SK-N-SH (cell line): ENCODE measurements at regions not wholly inside any gene's neighbourhood (a gene's known extent, or its start where the extent isn't known, plus 50 kb on each side); places are given as distances from the start of the nearest gene placed in this dataset.

Experiments used
- CTCF ChIA-PET: fragments of 300-600, 350-600 bp; formaldehyde crosslinking; extraction: SDS; loops from one replicate; lab custom pipeline; 2021; lab: Yijun Ruan, JAX
- POLR2A ChIA-PET: fragments of 350-600 bp; sonication (Branson Sonifier 250); formaldehyde crosslinking; extraction: SDS; loops from one replicate; lab custom pipeline; 2020; ENCODE audit warnings: antibody characterized with exemption, inconsistent platforms; lab: Yijun Ruan, JAX
- DNase-seq: peaks from one replicate; pipeline ENCODE4 v3.0.0; 2012
- H2AFZ ChIP-seq: fragments of 200-600 bp; sonication (generic); 2 replicates; pipeline ENCODE4 v1.8.1; 2016; ENCODE audit warnings: antibody characterized with exemption, mild to moderate bottlenecking, low read depth
- H3F3A ChIP-seq: fragments of 200-600 bp; sonication (generic); replicated peaks from 2 replicates; pipeline ENCODE3; 2016; ENCODE audit warnings: antibody characterized with exemption, mild to moderate bottlenecking; ENCODE audit not compliant: insufficient read depth
- H3K27ac ChIP-seq, 2 experiments: fragments of 200-500 bp in 1 of 2; fragments of 200-600 bp in 1 of 2; sonication (Bioruptor generic) in 1 of 2; sonication (generic), shearing (Covaris generic) in 1 of 2; 2 replicates each; pipeline versions ENCODE4 v1.5.1 to v1.6.1; 2014 to 2016; ENCODE audit warnings: low read depth in 2 of 2, inconsistent platforms in 1 of 2, low read length in 1 of 2, mild to moderate bottlenecking in 1 of 2, mixed read lengths in 1 of 2
- H3K27me3 ChIP-seq: fragments of 200-600 bp; sonication (generic), shearing (Covaris generic); 2 replicates; pipeline ENCODE4 v1.6.1; 2016; ENCODE audit warnings: mixed run types; ENCODE audit not compliant: insufficient read depth
- H3K36me3 ChIP-seq, 2 experiments: fragments of 200-500 bp in 1 of 2; fragments of 200-600 bp in 1 of 2; sonication (Bioruptor generic) in 1 of 2; sonication (generic) in 1 of 2; replicated peaks in 1 of 2; 2 replicates each; pipeline versions ENCODE3 to v1.5.1; 2014 to 2016; ENCODE audit warnings: low read length in 1 of 2, mild to moderate bottlenecking in 1 of 2; ENCODE audit not compliant: insufficient read depth in 2 of 2, control insufficient read depth in 1 of 2
- H3K4me1 ChIP-seq, 2 experiments: fragments of 200-500 bp in 1 of 2; fragments of 200-600 bp in 1 of 2; sonication (Bioruptor generic) in 1 of 2; sonication (generic), shearing (Covaris generic) in 1 of 2; 2 replicates each; pipeline versions ENCODE4 v1.5.1 to v1.6.1; 2014 to 2016; ENCODE audit warnings: low read depth in 1 of 2, low read length in 1 of 2, mixed run types in 1 of 2; ENCODE audit not compliant: insufficient read depth in 2 of 2, control insufficient read depth in 1 of 2
- H3K4me2 ChIP-seq: fragments of 200-600 bp; sonication (generic), shearing (Covaris generic); 2 replicates; pipeline ENCODE4 v1.6.1; 2017; ENCODE audit warnings: mixed run types
- H3K4me3 ChIP-seq, 2 experiments: fragments of 200-500 bp in 1 of 2; fragments of 200-600 bp in 1 of 2; sonication (Bioruptor generic) in 1 of 2; sonication (generic), shearing (Covaris generic) in 1 of 2; 2 replicates each; pipeline versions ENCODE4 v1.5.1 to v1.8.1; 2014 to 2016; ENCODE audit warnings: low read depth in 2 of 2, inconsistent platforms in 1 of 2, low read length in 1 of 2, mild to moderate bottlenecking in 1 of 2, mixed read lengths in 1 of 2, moderate library complexity in 1 of 2
- H3K79me2 ChIP-seq: fragments of 200-600 bp; sonication (generic); 2 replicates; pipeline ENCODE4 v1.8.1; 2017; ENCODE audit warnings: mild to moderate bottlenecking; ENCODE audit not compliant: insufficient read depth
- H3K9ac ChIP-seq: fragments of 200-600 bp; sonication (generic); 2 replicates; pipeline ENCODE4 v1.6.1; 2017; ENCODE audit warnings: mixed run types
- H3K9me2 ChIP-seq: fragments of 200-600 bp; sonication (generic); 2 replicates; pipeline ENCODE4 v1.6.1; 2017; ENCODE audit warnings: mixed run types
- H3K9me3 ChIP-seq: fragments of 200-600 bp; sonication (generic); 2 replicates; pipeline ENCODE4 v1.6.1; 2017; ENCODE audit warnings: mixed run types, mild to moderate bottlenecking, moderate library complexity
- H4K20me1 ChIP-seq: fragments of 200-600 bp; sonication (generic); 2 replicates; pipeline ENCODE4 v1.6.1; 2017; ENCODE audit warnings: mild to moderate bottlenecking, mixed run types; ENCODE audit not compliant: insufficient read depth
- CHD2 ChIP-seq: fragments of 150-350 bp; IDR thresholded peaks from 2 replicates; pipeline ENCODE4 v1.6.1; 2018; ENCODE audit warnings: low read length; ENCODE audit not compliant: partially characterized antibody
- CTCF ChIP-seq: fragments of 200-600 bp; sonication (generic); IDR thresholded peaks from 2 replicates; pipeline ENCODE4 v1.6.1; 2017; ENCODE audit warnings: antibody characterized with exemption, mild to moderate bottlenecking, moderate library complexity
- FOXM1 ChIP-seq: IDR thresholded peaks from 2 replicates; pipeline ENCODE4 v1.4.0; 2012; ENCODE audit warnings: low read depth, mild to moderate bottlenecking
- GABPA ChIP-seq: IDR thresholded peaks from 2 replicates; pipeline ENCODE4 v1.4.0; 2012; ENCODE audit warnings: low read depth, mild to moderate bottlenecking
- JUND ChIP-seq: IDR thresholded peaks from 2 replicates; pipeline ENCODE4 v1.4.0; 2012
- MEF2A ChIP-seq: IDR thresholded peaks from 2 replicates; pipeline ENCODE4 v1.4.0; 2012; ENCODE audit warnings: low read depth, borderline replicate concordance
- MXI1 ChIP-seq: IDR thresholded peaks from 2 replicates; pipeline ENCODE4 v1.6.1; 2012; ENCODE audit warnings: mild to moderate bottlenecking, low read depth, low read length, improper control_type of control experiment
- POLR2AphosphoS5 ChIP-seq: IDR thresholded peaks from 2 replicates; pipeline ENCODE4 v1.6.1; 2012; ENCODE audit warnings: low read depth, low read length
- REST ChIP-seq: IDR thresholded peaks from 2 replicates; pipeline ENCODE4 v1.6.1; 2012; ENCODE audit warnings: mild to moderate bottlenecking, low read depth, low read length, moderate library complexity
- RFX5 ChIP-seq: IDR thresholded peaks from 2 replicates; pipeline ENCODE4 v1.6.1; 2012; ENCODE audit warnings: mild to moderate bottlenecking, improper control_type of control experiment, low read length
- RXRA ChIP-seq: IDR thresholded peaks from 2 replicates; pipeline ENCODE4 v1.4.0; 2012; ENCODE audit warnings: low read depth, mild to moderate bottlenecking, borderline replicate concordance
- SIN3A ChIP-seq: IDR thresholded peaks from 2 replicates; pipeline ENCODE4 v1.6.1; 2012; ENCODE audit warnings: low read depth, mild to moderate bottlenecking, low read length, moderate library complexity, borderline replicate concordance
- SMC3 ChIP-seq: IDR thresholded peaks from 2 replicates; pipeline ENCODE4 v1.6.1; 2012; ENCODE audit warnings: low read depth, low read length, improper control_type of control experiment
- TAF1 ChIP-seq: IDR thresholded peaks from 2 replicates; pipeline ENCODE4 v1.6.1; 2012; ENCODE audit warnings: low read depth, mild to moderate bottlenecking, low read length, moderate library complexity, borderline replicate concordance
- YY1 ChIP-seq: IDR thresholded peaks from 2 replicates; pipeline ENCODE4 v1.4.0; 2012; ENCODE audit warnings: low read depth, mild to moderate bottlenecking
- WGBS: methylation state at CpG from one replicate; pipeline ENCODE4 v1.1.6; 2017; ENCODE audit warnings: low lambda C conversion rate; 5-methylcytosine and 5-hydroxymethylcytosine counted together
- TF ChIP-seq, protein P1 (sequence below): fragments of 150-350 bp; IDR thresholded peaks from 2 replicates; pipeline ENCODE4 v1.6.1; 2016; ENCODE audit warnings: mild to moderate bottlenecking, low read depth, low read length
- TF ChIP-seq, protein P2 (sequence below): fragments of 150-350 bp; IDR thresholded peaks from 2 replicates; pipeline ENCODE4 v1.6.1; 2017; ENCODE audit warnings: antibody characterized with exemption, low read length, low read depth, borderline replicate concordance

DNA sequence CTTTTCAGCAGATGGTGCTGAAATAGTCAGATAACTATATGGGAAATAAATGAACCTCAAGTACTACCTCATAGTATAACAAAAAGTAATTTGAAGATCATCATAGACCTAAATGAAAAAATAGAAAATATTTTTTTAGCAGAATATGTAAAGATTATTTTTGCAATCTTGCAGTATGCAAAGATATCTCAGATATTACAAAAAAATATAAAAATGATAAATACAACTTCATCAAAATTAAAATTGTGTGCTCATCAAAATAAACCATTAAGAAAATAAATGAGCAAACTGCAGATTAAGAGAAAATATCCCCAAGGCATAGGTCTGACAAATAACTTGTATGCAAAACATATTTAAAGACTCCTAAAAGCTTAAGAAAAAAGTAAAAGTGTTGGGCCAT, 83.4 kb upstream of the KCND2 start:
- Histone ChIP-seq H2AFZ (no peak overlapping the region), H3K27ac (no peak overlapping the region), H3K27me3 (no peaks in the 10 kb centered on the region), H3K4me3 (no peak overlapping the region), H3K36me3 (no peaks in the 10 kb centered on the region), H3K9me3 (no peaks in the 10 kb centered on the region), H3K9me2 (no peaks in the 10 kb centered on the region), H4K20me1 (no peaks in the 10 kb centered on the region), H3F3A (no peaks in the 10 kb centered on the region), H3K9ac (no peak overlapping the region), H3K4me1 (no peaks in the 10 kb centered on the region), H3K4me2 (no peak overlapping the region), H3K79me2 (no peaks in the 10 kb centered on the region)
- no peak for DNase-seq
- POLR2A ChIA-PET: no interaction called here
- TF ChIP-seq POLR2AphosphoS5 (no peak), RXRA (no peak), FOXM1 (no peak), CTCF (no peak), RFX5 (no peak)
- CTCF ChIA-PET: no interaction called here

- Histone ChIP-seq H3K79me2 (no peaks in the 10 kb centered on the region), H3K27ac (no peak overlapping the region), H3K9me3 (no peaks in the 10 kb centered on the region), H3K4me2 (no peak overlapping the region), H3K27me3 (no peaks in the 10 kb centered on the region), H3K9ac (no peak overlapping the region), H4K20me1 (no peaks in the 10 kb centered on the region), H3F3A (no peaks in the 10 kb centered on the region), H3K9me2 (no peaks in the 10 kb centered on the region), H2AFZ (no peak overlapping the region), H3K36me3 (no peaks in the 10 kb centered on the region), H3K4me1 (no peaks in the 10 kb centered on the region), H3K4me3 (no peak overlapping the region)
- TF ChIP-seq SMC3: no peak
- DNase-seq: no peak
- ChIA-PET POLR2A (no interaction called here), CTCF (no interaction called here)
Observed at GRCh38 chr7:120190109-120190508, 82.9 kb upstream of the KCND2 start.

GRCh38 chr7:120190566-120190965, 82.4 kb upstream of the KCND2 start:
- no peak for TF ChIP-seq CHD2
- no peak for TF ChIP-seq POLR2AphosphoS5
- TF ChIP-seq YY1: no peak
- TF ChIP-seq, protein P1, sequence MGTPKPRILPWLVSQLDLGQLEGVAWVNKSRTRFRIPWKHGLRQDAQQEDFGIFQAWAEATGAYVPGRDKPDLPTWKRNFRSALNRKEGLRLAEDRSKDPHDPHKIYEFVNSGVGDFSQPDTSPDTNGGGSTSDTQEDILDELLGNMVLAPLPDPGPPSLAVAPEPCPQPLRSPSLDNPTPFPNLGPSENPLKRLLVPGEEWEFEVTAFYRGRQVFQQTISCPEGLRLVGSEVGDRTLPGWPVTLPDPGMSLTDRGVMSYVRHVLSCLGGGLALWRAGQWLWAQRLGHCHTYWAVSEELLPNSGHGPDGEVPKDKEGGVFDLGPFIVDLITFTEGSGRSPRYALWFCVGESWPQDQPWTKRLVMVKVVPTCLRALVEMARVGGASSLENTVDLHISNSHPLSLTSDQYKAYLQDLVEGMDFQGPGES: no peak
- TF ChIP-seq SIN3A: no peak
- TF ChIP-seq RFX5: no peak
- no peak for TF ChIP-seq JUND
- TF ChIP-seq TAF1: no peak
- no peak for TF ChIP-seq GABPA
- TF ChIP-seq MEF2A: no peak
- TF ChIP-seq, protein P2, sequence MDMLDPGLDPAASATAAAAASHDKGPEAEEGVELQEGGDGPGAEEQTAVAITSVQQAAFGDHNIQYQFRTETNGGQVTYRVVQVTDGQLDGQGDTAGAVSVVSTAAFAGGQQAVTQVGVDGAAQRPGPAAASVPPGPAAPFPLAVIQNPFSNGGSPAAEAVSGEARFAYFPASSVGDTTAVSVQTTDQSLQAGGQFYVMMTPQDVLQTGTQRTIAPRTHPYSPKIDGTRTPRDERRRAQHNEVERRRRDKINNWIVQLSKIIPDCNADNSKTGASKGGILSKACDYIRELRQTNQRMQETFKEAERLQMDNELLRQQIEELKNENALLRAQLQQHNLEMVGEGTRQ: no peak
- TF ChIP-seq MXI1: no peak
- no peak for TF ChIP-seq REST
- TF ChIP-seq, all 33 proteins: peak for 0
- WGBS: 6% methylated on average over 1 of the region's 1 CpG
- no peak overlapping the region for H3K4me2 ChIP-seq
- no peaks in the 10 kb centered on the region for H3K9me2 ChIP-seq
- H3K79me2 ChIP-seq: no peaks in the 10 kb centered on the region
- H3K9ac ChIP-seq: no peak overlapping the region
- H3K27me3 ChIP-seq: no peaks in the 10 kb centered on the region
- H3F3A ChIP-seq: no peaks in the 10 kb centered on the region
- H2AFZ ChIP-seq: no peak overlapping the region
- no peaks in the 10 kb centered on the region for H3K9me3 ChIP-seq
- H3K4me1 ChIP-seq: no peaks in the 10 kb centered on the region
- no peaks in the 10 kb centered on the region for H3K36me3 ChIP-seq
- H4K20me1 ChIP-seq: no peaks in the 10 kb centered on the region
- DNase-seq: no peak
- ChIA-PET POLR2A (no interaction called here), CTCF (no interaction called here)
- no peak overlapping the region for H3K4me3 ChIP-seq
- H3K27ac ChIP-seq: no peak overlapping the region
